PC-9 (cell line): ENCODE measurements at regions not wholly inside any gene's neighbourhood (a gene's known extent, or its start where the extent isn't known, plus 50 kb on each side); places are given as distances from the start of the nearest gene placed in this dataset.

ENCODE experiments used
- BruUV-seq: library from RNA; stranded (reverse); fragments of 400-500 nt; replicated peaks from 2 replicates; lab custom pipeline; 2021; lab: Mats Ljungman, UMichigan
- CTCF ChIA-PET: fragments of 300-600 bp; sonication (Branson Sonifier 250); formaldehyde crosslinking; loops from one replicate; lab custom pipeline; 2022; ENCODE audit warnings: antibody characterized with exemption; lab: Charles Lee
- POLR2A ChIA-PET: fragments of 300-600 bp; sonication (Branson Sonifier 250); formaldehyde crosslinking; loops from one replicate; lab custom pipeline; 2022; ENCODE audit warnings: antibody characterized with exemption; ENCODE audit not compliant: unreplicated experiment; lab: Charles Lee
- DNase-seq, 2 experiments: peaks; one replicate each; pipeline versions ENCODE4 v3.0.0 to v3.0.0-alpha.2; 2015 to 2022; ENCODE audit warnings: mixed read lengths in 1 of 2
- H2AFZ ChIP-seq: fragments of 200-600 bp; sonication (generic); 2 replicates; pipeline ENCODE4 v1.8.1; 2017; ENCODE audit warnings: antibody characterized with exemption
- H3F3A ChIP-seq: fragments of 200-600 bp; sonication (generic); 2 replicates; pipeline ENCODE4 v1.8.1; 2017; ENCODE audit warnings: antibody characterized with exemption, mild to moderate bottlenecking, low read depth; ENCODE audit not compliant: insufficient read depth
- H3K27ac ChIP-seq: fragments of 200-600 bp; sonication (generic); 2 replicates; pipeline ENCODE4 v1.6.1; 2016; ENCODE audit warnings: mixed run types
- H3K27me3 ChIP-seq: fragments of 200-600 bp; sonication (generic); 2 replicates; pipeline ENCODE4 v1.6.1; 2016; ENCODE audit warnings: low read depth, mixed run types; ENCODE audit not compliant: insufficient read depth
- H3K36me3 ChIP-seq: fragments of 200-600 bp; sonication (generic); 2 replicates; pipeline ENCODE4 v1.6.1; 2016; ENCODE audit warnings: low read depth, mixed run types
- H3K4me1 ChIP-seq: fragments of 200-600 bp; sonication (generic); replicated peaks from 2 replicates; pipeline ENCODE4 v1.6.1; 2016; ENCODE audit warnings: mixed run types; ENCODE audit not compliant: insufficient read depth
- H3K4me2 ChIP-seq: fragments of 200-600 bp; sonication (generic); 2 replicates; pipeline ENCODE4 v1.6.1; 2017; ENCODE audit warnings: mixed run types
- H3K4me3 ChIP-seq: fragments of 200-600 bp; sonication (generic); 2 replicates; pipeline ENCODE4 v1.6.1; 2016; ENCODE audit warnings: mixed run types
- H3K79me2 ChIP-seq: fragments of 200-600 bp; sonication (generic); 2 replicates; pipeline ENCODE4 v1.6.1; 2017; ENCODE audit warnings: low read depth, mixed run types
- H3K9me2 ChIP-seq: fragments of 200-600 bp; sonication (generic); 2 replicates; pipeline ENCODE4 v1.8.1; 2017; ENCODE audit warnings: mild to moderate bottlenecking; ENCODE audit not compliant: insufficient read depth
- H3K9me3 ChIP-seq: fragments of 200-600 bp; sonication (generic); 2 replicates; pipeline ENCODE4 v1.8.1; 2016; ENCODE audit warnings: low read depth; ENCODE audit not compliant: insufficient read depth
- H4K20me1 ChIP-seq: fragments of 200-600 bp; sonication (generic); 2 replicates; pipeline ENCODE4 v1.8.1; 2017; ENCODE audit not compliant: insufficient read depth
- CTCF ChIP-seq: fragments of 200-600 bp; sonication (generic); conservative IDR thresholded peaks from 2 replicates; pipeline ENCODE4 v1.6.1; 2017; ENCODE audit warnings: mixed run types, antibody characterized with exemption, mild to moderate bottlenecking, moderate library complexity
- EZH2 ChIP-seq: fragments of 200-600 bp; sonication (generic); IDR thresholded peaks from 2 replicates; pipeline ENCODE4 v1.8.0; 2017; ENCODE audit warnings: antibody characterized with exemption, low read depth
- intact Hi-C: fragments of 100-400 bp; cut with micrococcal nuclease; formaldehyde crosslinking; loops from one replicate; pipeline ENCODE4 v1.10.0; 2022; ENCODE audit not compliant: unreplicated experiment

DNA sequence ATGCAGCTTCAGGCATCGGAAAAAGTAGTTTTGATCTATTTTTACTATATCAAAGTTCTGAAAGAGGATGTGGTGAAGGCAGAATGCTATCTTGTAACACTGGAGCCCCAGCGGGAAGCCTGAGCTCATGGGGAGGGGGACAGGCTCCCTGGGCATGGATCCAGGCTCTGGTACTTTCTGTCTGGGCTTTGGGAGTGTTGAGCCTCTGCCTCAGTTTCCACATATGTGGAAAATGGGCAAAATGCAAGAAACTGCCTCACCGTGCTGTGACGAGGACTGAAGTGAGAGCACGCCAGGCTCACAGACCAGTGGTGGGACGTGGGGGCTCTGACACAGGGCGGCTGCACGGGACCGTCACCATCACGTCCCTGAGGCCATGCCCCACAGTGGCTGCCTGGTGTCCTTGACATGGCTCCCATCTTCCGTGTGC, 182.9 kb upstream of the SHH start:
- H3K4me3 ChIP-seq = no peak overlapping the region
- no peaks in the 10 kb centered on the region for H3K9me2 ChIP-seq
- BruUV-seq = no TSS peak
- TF ChIP-seq CTCF (no peak), EZH2 (no peak)
- no peak for DNase-seq
- no peaks in the 10 kb centered on the region for H3K79me2 ChIP-seq
- no peaks in the 10 kb centered on the region for H3F3A ChIP-seq
- no peaks in the 10 kb centered on the region; the same call in 1 of the 2 replicates for H3K4me1 ChIP-seq
- H3K27me3 ChIP-seq = peaks cover 30% of the 10 kb centered on the region
- POLR2A ChIA-PET = no interaction called here
- no peak overlapping the region for H2AFZ ChIP-seq
- H3K27ac ChIP-seq = no peak overlapping the region
- no peak overlapping the region for H3K4me2 ChIP-seq
- no peaks in the 10 kb centered on the region for H3K36me3 ChIP-seq
- H3K9me3 ChIP-seq = no peaks in the 10 kb centered on the region
- no peaks in the 10 kb centered on the region for H4K20me1 ChIP-seq
- CTCF ChIA-PET = no interaction called here
- intact Hi-C loops = no loop called here

DNA sequence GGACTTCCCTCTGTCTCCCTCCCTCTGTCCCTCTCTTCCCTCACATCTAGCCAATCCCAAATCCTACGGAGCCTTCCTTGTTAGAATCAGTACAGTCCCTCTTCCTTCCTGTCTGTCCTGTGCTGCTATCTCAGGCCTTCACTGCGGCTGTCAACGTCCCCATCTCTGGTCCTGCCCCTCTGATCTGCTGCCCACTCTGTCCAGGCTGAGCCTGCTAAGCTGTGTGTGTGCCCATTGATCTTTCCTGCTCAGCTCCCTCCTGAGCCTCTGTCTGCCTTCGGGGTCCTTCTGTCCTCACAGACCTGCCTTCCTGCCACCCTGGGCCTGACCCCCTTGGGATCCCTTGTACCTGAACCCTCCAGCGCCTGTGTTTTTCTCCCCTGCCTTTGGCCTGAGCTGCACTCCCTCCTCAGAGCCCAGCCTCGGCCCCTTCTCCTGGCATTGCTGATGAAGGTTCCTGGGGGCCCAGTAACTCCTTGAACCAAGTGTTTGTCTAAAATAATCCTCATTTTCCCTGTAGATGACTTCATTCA, 182.1 kb upstream of the SHH start:
- TF ChIP-seq EZH2 (no peak), CTCF (no peak)
- no peaks in the 10 kb centered on the region for H3K9me3 ChIP-seq

GRCh38 chr7:155993420-155994278, 181.4 kb upstream of the SHH start:
- intact Hi-C loops = no loop called here
- POLR2A ChIA-PET = no interaction called here
- no peak overlapping the region for H3K4me2 ChIP-seq
- H4K20me1 ChIP-seq = no peaks in the 10 kb centered on the region
- no TSS peak for BruUV-seq
- H3K27ac ChIP-seq = no peak overlapping the region
- no peaks in the 10 kb centered on the region for H3K79me2 ChIP-seq
- H3K4me1 ChIP-seq = no peaks in the 10 kb centered on the region; the same call in 1 of the 2 replicates
- H3F3A ChIP-seq = no peaks in the 10 kb centered on the region
- no peak for TF ChIP-seq EZH2
- no peak for TF ChIP-seq CTCF
- no peak overlapping the region for H3K4me3 ChIP-seq
- CTCF ChIA-PET = no interaction called here
- no peaks in the 10 kb centered on the region for H3K9me3 ChIP-seq
- no peak overlapping the region for H2AFZ ChIP-seq
- H3K9me2 ChIP-seq = no peaks in the 10 kb centered on the region
- H3K36me3 ChIP-seq = no peaks in the 10 kb centered on the region
- H3K27me3 ChIP-seq = peaks cover 28% of the 10 kb centered on the region
- no peak for DNase-seq

More for the DNA sequence above, 182.1 kb upstream of the SHH start:
- H3K79me2 ChIP-seq = no peaks in the 10 kb centered on the region
- ChIA-PET CTCF (no interaction called here), POLR2A (no interaction called here)
- H3K27ac ChIP-seq = no peak overlapping the region
- H3K27me3 ChIP-seq = peaks cover 30% of the 10 kb centered on the region
- no peaks in the 10 kb centered on the region for H3K36me3 ChIP-seq
- BruUV-seq = no TSS peak
- no peaks in the 10 kb centered on the region; the same call in 1 of the 2 replicates for H3K4me1 ChIP-seq
- H3K4me3 ChIP-seq = no peak overlapping the region
- H3K4me2 ChIP-seq = no peak overlapping the region
- no peaks in the 10 kb centered on the region for H3K9me2 ChIP-seq
- no peak for DNase-seq
- H2AFZ ChIP-seq = no peak overlapping the region
- H3F3A ChIP-seq = no peaks in the 10 kb centered on the region
- intact Hi-C loops = no loop called here
- no peaks in the 10 kb centered on the region for H4K20me1 ChIP-seq
